HepG2 (cell line): ENCODE measurements at regions not wholly inside any gene's neighbourhood (a gene's known extent, or its start where the extent isn't known, plus 50 kb on each side); places are given as distances from the start of the nearest gene placed in this dataset.

Source experiments
- ATAC-seq: fragments of 200-7000 bp; cut with Tn5 transposase; 3 replicates; pipeline ENCODE4 v1.9.1; 2020; ENCODE audit warnings: mild to moderate bottlenecking, moderate library complexity
- BruUV-seq: library from RNA; stranded (reverse); fragments of 400-500 nt; replicated peaks from 2 replicates; lab custom pipeline; 2021; lab: Mats Ljungman, UMichigan
- CTCF ChIA-PET: fragments of 300-600 bp; formaldehyde crosslinking; extraction: SDS; loops from one replicate; lab custom pipeline; 2021; ENCODE audit warnings: low total read pairs, inconsistent platforms, low intra/inter-chr PET ratio; lab: Yijun Ruan, JAX
- POLR2A ChIA-PET: fragments of 350-600 bp; sonication (Branson Sonifier 250); formaldehyde crosslinking; loops from one replicate; lab custom pipeline; 2020; ENCODE audit warnings: antibody characterized with exemption, inconsistent platforms; lab: Yijun Ruan, JAX
- DNase-seq: peaks from one replicate; pipeline ENCODE4 v3.0.0-alpha.2; 2015; ENCODE audit warnings: low spot score
- FAIRE-seq: peaks from 3 replicates; lab custom pipeline; 2011; peaks lifted over from hg19 to GRCh38; lab: Jason Lieb, UNC
- H2AFZ ChIP-seq: one replicate; pipeline ENCODE4 v1.6.1; 2011; ENCODE audit warnings: low read length, inconsistent platforms
- H3K27ac ChIP-seq: fragments of 300-600 bp; 3 replicates; pipeline ENCODE4 v1.8.0; 2011; ENCODE audit warnings: mixed run types, mild to moderate bottlenecking, mixed read lengths, low read length, inconsistent platforms; ENCODE audit not compliant: insufficient read depth; ENCODE audit errors: extremely low read length
- H3K27me3 ChIP-seq, 2 experiments: fragments of 200-600 bp in 1 of 2; 2 replicates in 1 of 2; 3 replicates in 1 of 2; pipeline versions ENCODE4 v1.6.0 to v1.8.0; 2011; ENCODE audit warnings: low read length in 2 of 2, mild to moderate bottlenecking in 2 of 2, moderate library complexity in 2 of 2, inconsistent platforms in 1 of 2; ENCODE audit not compliant: insufficient read depth in 2 of 2, control insufficient read depth in 1 of 2
- H3K36me3 ChIP-seq, 2 experiments: fragments of 200-600 bp in 1 of 2; replicated peaks in 1 of 2; 2 replicates in 1 of 2; 3 replicates in 1 of 2; pipeline versions ENCODE4 v1.5.1 to v1.8.0; 2011; ENCODE audit warnings: low read length in 2 of 2, inconsistent platforms in 1 of 2; ENCODE audit not compliant: insufficient read depth in 2 of 2, control insufficient read depth in 1 of 2
- H3K4me1 ChIP-seq: 2 replicates; pipeline ENCODE4 v1.5.1; 2012; ENCODE audit warnings: low read length, inconsistent platforms; ENCODE audit not compliant: insufficient read depth
- H3K4me2 ChIP-seq: 2 replicates; pipeline ENCODE4 v1.6.0; 2011; ENCODE audit warnings: low read depth, low read length, inconsistent platforms
- H3K4me3 ChIP-seq, 3 experiments: fragments of 200-600 bp in 1 of 3; sonication (generic), shearing (Covaris generic) in 1 of 3; replicated peaks in 1 of 3; 2 replicates each; pipeline ENCODE4 v1.5.1; 2011 to 2016; ENCODE audit warnings: low read length in 3 of 3, inconsistent platforms in 2 of 3, low read depth in 2 of 3, mild to moderate bottlenecking in 2 of 3, control low read depth in 1 of 3, mixed read lengths in 1 of 3; ENCODE audit not compliant: insufficient read depth in 1 of 3
- H3K79me2 ChIP-seq: one replicate; pipeline ENCODE4 v1.6.1; 2011; ENCODE audit warnings: low read length, inconsistent platforms; ENCODE audit not compliant: insufficient read depth
- H3K9ac ChIP-seq: 2 replicates; pipeline ENCODE4 v1.6.0; 2011; ENCODE audit warnings: mild to moderate bottlenecking, low read depth, low read length, inconsistent platforms; ENCODE audit not compliant: insufficient read depth
- H3K9me3 ChIP-seq: 2 replicates; pipeline ENCODE4 v1.5.1; 2012; ENCODE audit warnings: mild to moderate bottlenecking, low read length
- H4K20me1 ChIP-seq: 2 replicates; pipeline ENCODE4 v1.6.0; 2011; ENCODE audit warnings: inconsistent platforms, mild to moderate bottlenecking, low read length, moderate library complexity; ENCODE audit not compliant: insufficient read depth
- CEBPZ ChIP-seq: IDR thresholded peaks from 2 replicates; pipeline ENCODE4 v1.6.1; 2012; ENCODE audit warnings: low read length, improper control_type of control experiment
- KDM3A ChIP-seq: IDR thresholded peaks from 2 replicates; pipeline ENCODE4 v1.6.1; 2018; ENCODE audit warnings: low read depth, missing compliant biosample characterization
- MXD3 ChIP-seq: IDR thresholded peaks from 2 replicates; pipeline ENCODE4 v1.6.1; 2016; ENCODE audit warnings: mild to moderate bottlenecking, missing biosample characterization, missing genetic modification reagents
- NFYB ChIP-seq: sonication (generic); formaldehyde crosslinking; IDR thresholded peaks from 2 replicates; pipeline ENCODE4 v1.4.0; 2020; ENCODE audit warnings: missing genetic modification reagents
- PLRG1 ChIP-seq: fragments of 450-650 bp; conservative IDR thresholded peaks from 2 replicates; pipeline ENCODE4 v1.6.1; 2016
- THYN1 ChIP-seq: sonication (generic); formaldehyde crosslinking; IDR thresholded peaks from 2 replicates; pipeline ENCODE4 v1.8.1; 2023; ENCODE audit warnings: low read depth, mild to moderate bottlenecking, moderate library complexity, missing genetic modification reagents, borderline replicate concordance
- ZBTB42 ChIP-seq: sonication (generic); formaldehyde crosslinking; IDR thresholded peaks from 2 replicates; pipeline ENCODE4 v1.5.0; 2020; ENCODE audit warnings: mild to moderate bottlenecking, missing genetic modification reagents
- ZGPAT ChIP-seq: IDR thresholded peaks from 2 replicates; pipeline ENCODE4 v1.6.1; 2016; ENCODE audit warnings: mild to moderate bottlenecking
- ZNF256 ChIP-seq: sonication (generic); formaldehyde crosslinking; conservative IDR thresholded peaks from 2 replicates; pipeline ENCODE4 v1.4.0; 2020; ENCODE audit warnings: missing genetic modification reagents
- ZNF605 ChIP-seq: sonication (generic); formaldehyde crosslinking; IDR thresholded peaks from 2 replicates; pipeline ENCODE4 v1.8.0; 2022; ENCODE audit warnings: mild to moderate bottlenecking, missing genetic modification reagents
- WGBS: methylation state at CpG from one replicate; pipeline ENCODE4 v1.1.6; 2017; ENCODE audit warnings: low lambda C conversion rate; 5-methylcytosine and 5-hydroxymethylcytosine counted together
- in situ Hi-C: cut with HindIII; loops from 2 replicates; pipeline ENCODE4 v1.10.0; 2017; ENCODE audit warnings: low pct_unique_long_range_greater_than_20kb; ENCODE audit not compliant: extremely low pct_ligation_motif_present
- intact Hi-C: fragments of 100-400 bp; cut with micrococcal nuclease; formaldehyde crosslinking; loops from one replicate; pipeline ENCODE4 v1.10.0; 2022; ENCODE audit not compliant: unreplicated experiment

GRCh38 chr7:67992287-67992686, 995.7 kb downstream of the TYW1 start (continued):
- TF ChIP-seq ZGPAT (CRISPR knock-in tag) (no peak), KDM3A (no peak), NFYB (CRISPR knock-in tag) (no peak), CEBPZ (no peak), MXD3 (CRISPR knock-in tag) (no peak), THYN1 (no peak)
- TF ChIP-seq, all 625 proteins: peak for 0

GRCh38 chr7:68005992-68006391, 1009.4 kb downstream of the TYW1 start:
- Histone ChIP-seq H3K9me3 (no peaks in the 10 kb centered on the region), H3K27me3 (no peaks in the 10 kb centered on the region; a peak in 1 of 5 replicates), H3K4me3 (no peak overlapping the region), H3K4me2 (no peak overlapping the region), H3K36me3 (no peaks in the 10 kb centered on the region), H3K79me2 (no peaks in the 10 kb centered on the region), H3K27ac (no peak overlapping the region), H3K9ac (no peak overlapping the region), H4K20me1 (no peaks in the 10 kb centered on the region), H3K4me1 (no peaks in the 10 kb centered on the region), H2AFZ (no peak overlapping the region)
- ChIA-PET POLR2A (no interaction called here), CTCF (no interaction called here)
- FAIRE-seq (no peak), ATAC-seq (no peak), DNase-seq (no peak)
- BruUV-seq, result no TSS peak
- in situ Hi-C loops, result no loop called here
- TF ChIP-seq ZBTB42 (no peak), ZNF605 (CRISPR knock-in tag) (no peak), ZNF256 (no peak), PLRG1 (no peak)
- 47% methylated on average over 6 of the region's 6 CpGs for WGBS
- intact Hi-C loops, result no loop called here
